HEK293 (cell line): ENCODE measurements at regions not wholly inside any gene's neighbourhood (a gene's known extent, or its start where the extent isn't known, plus 50 kb on each side); places are given as distances from the start of the nearest gene placed in this dataset.

ENCODE experiments used
- CTCF ChIP-seq: fragments of 450-650 bp; formaldehyde crosslinking; IDR thresholded peaks from 2 replicates; pipeline ENCODE4 v1.5.1; 2016; ENCODE audit warnings: missing biosample characterization, missing genetic modification characterization
- EGR2 ChIP-seq: fragments of 450-650 bp; formaldehyde crosslinking; IDR thresholded peaks from 2 replicates; pipeline ENCODE4 v1.5.1; 2016; ENCODE audit warnings: low read depth, missing biosample characterization, missing genetic modification characterization
- PRDM1 ChIP-seq: fragments of 450-650 bp; formaldehyde crosslinking; IDR thresholded peaks from 2 replicates; pipeline ENCODE4; 2016; ENCODE audit warnings: missing biosample characterization, missing genetic modification characterization
- REST ChIP-seq: fragments of 450-650 bp; formaldehyde crosslinking; IDR thresholded peaks from 2 replicates; pipeline ENCODE4 v1.5.1; 2016; ENCODE audit warnings: missing biosample characterization, missing genetic modification characterization
- ZNF19 ChIP-seq: fragments of 450-650 bp; formaldehyde crosslinking; IDR thresholded peaks from 2 replicates; pipeline ENCODE4; 2016; ENCODE audit warnings: missing biosample characterization, missing genetic modification characterization, low read depth
- ZNF311 ChIP-seq: fragments of 450-650 bp; formaldehyde crosslinking; IDR thresholded peaks from 2 replicates; pipeline ENCODE4 v1.5.1; 2017; ENCODE audit warnings: missing biosample characterization, missing genetic modification characterization, borderline replicate concordance
- ZNF529 ChIP-seq: fragments of 450-650 bp; formaldehyde crosslinking; IDR thresholded peaks from 2 replicates; pipeline ENCODE4 v1.5.1; 2017; ENCODE audit warnings: missing genetic modification characterization, missing biosample characterization; ENCODE audit not compliant: insufficient replicate concordance
- ZNF621 ChIP-seq: fragments of 450-650 bp; formaldehyde crosslinking; IDR thresholded peaks from 2 replicates; pipeline ENCODE4 v1.5.1; 2017; ENCODE audit warnings: missing biosample characterization, missing genetic modification characterization
- ZNF658 ChIP-seq: fragments of 450-650 bp; formaldehyde crosslinking; IDR thresholded peaks from 2 replicates; pipeline ENCODE4; 2016; ENCODE audit warnings: missing biosample characterization, missing genetic modification characterization
- ZNF701 ChIP-seq: fragments of 450-650 bp; formaldehyde crosslinking; IDR thresholded peaks from 2 replicates; pipeline ENCODE4 v1.5.1; 2016; ENCODE audit warnings: missing biosample characterization, missing genetic modification characterization

- TF ChIP-seq CTCF (tag by site-specific recombination) (no peak), ZNF658 (tag by site-specific recombination) (no peak), REST (no peak), ZNF701 (tag by site-specific recombination) (no peak), PRDM1 (tag by site-specific recombination) (no peak), ZNF529 (no peak), ZNF311 (no peak), ZNF19 (tag by site-specific recombination) (no peak), EGR2 (tag by site-specific recombination) (no peak), ZNF621 (tag by site-specific recombination) (no peak)
Measured at GRCh38 chr7:36017111-36017510, 135.9 kb upstream of the EEPD1 start.
